ENCODE measurements at regions not wholly inside any gene's neighbourhood (a gene's known extent, or its start where the extent isn't known, plus 50 kb on each side); places are given as distances from the start of the nearest gene placed in this dataset.

GRCh38 chrY:19042306-19042958 lies 268.9 kb upstream of the HSFY2 start:
- Histone ChIP-seq H3K9me3 (ENCODE audit: control insufficient read depth in 2 of 2, insufficient read depth in 1 of 2, low read depth in 1 of 2, low read length in 1 of 2) (no peaks in the 10 kb centered on the region), H3K36me3 (ENCODE audit: control insufficient read depth in 3 of 3, insufficient read depth in 2 of 3, low read depth in 1 of 3, low read length in 3 of 3) (peaks cover 0 to 12% (median 0%) of the 10 kb centered on the region in 3 donors), H3K4me3 (ENCODE audit: low read depth in 1 of 3, low read length in 3 of 3) (no peak overlapping the region), H3K27ac (ENCODE audit: low read depth in 1 of 3, low read length in 2 of 3) (no peak overlapping the region), H3K4me1 (ENCODE audit: control insufficient read depth in 3 of 3, insufficient read depth in 2 of 3, low read depth in 1 of 3, low read length in 2 of 3) (no peaks in the 10 kb centered on the region), H3K27me3 (ENCODE audit: control insufficient read depth in 3 of 3, insufficient read depth in 3 of 3, low read length in 3 of 3) (no peaks in the 10 kb centered on the region)
- FAIRE-seq = no peak
- DNase-seq = no peak
- 77 to 81% methylated on average over 12 of the region's 12 CpGs; no CpG with 5 or more reads in 1 of the 3 donors for WGBS, 3 donors

GRCh38 chrY:19026631-19027030 lies 253.1 kb upstream of the HSFY2 start:
- H3K27me3 ChIP-seq (ENCODE audit: control insufficient read depth in 3 of 3, insufficient read depth in 3 of 3, low read length in 3 of 3) = no peaks in the 10 kb centered on the region
- H3K27ac ChIP-seq (ENCODE audit: low read depth in 1 of 3, low read length in 2 of 3) = no peak overlapping the region
- peak; percentile 70 for FAIRE-seq
- 97 to 98% methylated on average over 3 of the region's 3 CpGs; no CpG with 5 or more reads in 1 of the 3 donors for WGBS, 3 donors
- H3K4me1 ChIP-seq (ENCODE audit: control insufficient read depth in 3 of 3, insufficient read depth in 2 of 3, low read depth in 1 of 3, low read length in 2 of 3) = no peaks in the 10 kb centered on the region
- H3K4me3 ChIP-seq (ENCODE audit: low read depth in 1 of 3, low read length in 3 of 3) = no peak overlapping the region
- no peaks in the 10 kb centered on the region for H3K36me3 ChIP-seq (ENCODE audit: control insufficient read depth in 3 of 3, insufficient read depth in 2 of 3, low read depth in 1 of 3, low read length in 3 of 3)
- H3K9me3 ChIP-seq (ENCODE audit: control insufficient read depth in 2 of 2, insufficient read depth in 1 of 2, low read depth in 1 of 2, low read length in 1 of 2) = no peaks in the 10 kb centered on the region
- DNase-seq = no peak

- no peaks in the 10 kb centered on the region for H3K9me3 ChIP-seq (ENCODE audit: control insufficient read depth in 2 of 2, insufficient read depth in 1 of 2, low read depth in 1 of 2, low read length in 1 of 2)
- no peak overlapping the region for H3K4me3 ChIP-seq (ENCODE audit: low read depth in 1 of 3, low read length in 3 of 3)
- no peaks in the 10 kb centered on the region for H3K36me3 ChIP-seq (ENCODE audit: control insufficient read depth in 3 of 3, insufficient read depth in 2 of 3, low read depth in 1 of 3, low read length in 3 of 3)
- no peaks in the 10 kb centered on the region for H3K4me1 ChIP-seq (ENCODE audit: control insufficient read depth in 3 of 3, insufficient read depth in 2 of 3, low read depth in 1 of 3, low read length in 2 of 3)
- H3K27ac ChIP-seq (ENCODE audit: low read depth in 1 of 3, low read length in 2 of 3) = no peak overlapping the region
- H3K27me3 ChIP-seq (ENCODE audit: control insufficient read depth in 3 of 3, insufficient read depth in 3 of 3, low read length in 3 of 3) = no peaks in the 10 kb centered on the region
- WGBS, 3 donors = 65 to 94% methylated on average over 2 of the region's 2 CpGs; no CpG with 5 or more reads in 1 of the 3 donors
- DNase-seq = peak in 1 of 2 donors; percentile 7
- no peak for FAIRE-seq
Measured at GRCh38 chrY:19023934-19024333, 250.4 kb upstream of the HSFY2 start.

GRCh38 chrY:19020193-19020592 lies 246.7 kb upstream of the HSFY2 start:
- FAIRE-seq = no peak
- H3K4me3 ChIP-seq (ENCODE audit: low read depth in 1 of 3, low read length in 3 of 3) = no peak overlapping the region
- H3K27me3 ChIP-seq (ENCODE audit: control insufficient read depth in 3 of 3, insufficient read depth in 3 of 3, low read length in 3 of 3) = no peaks in the 10 kb centered on the region
- H3K27ac ChIP-seq (ENCODE audit: low read depth in 1 of 3, low read length in 2 of 3) = no peak overlapping the region
- H3K4me1 ChIP-seq (ENCODE audit: control insufficient read depth in 3 of 3, insufficient read depth in 2 of 3, low read depth in 1 of 3, low read length in 2 of 3) = no peaks in the 10 kb centered on the region
- no peak for DNase-seq
- WGBS, 3 donors = 89 to 96% methylated on average over 2 to 4 of the region's 4 CpGs; no CpG with 5 or more reads in 1 of the 3 donors
- no peaks in the 10 kb centered on the region for H3K36me3 ChIP-seq (ENCODE audit: control insufficient read depth in 3 of 3, insufficient read depth in 2 of 3, low read depth in 1 of 3, low read length in 3 of 3)
- H3K9me3 ChIP-seq (ENCODE audit: control insufficient read depth in 2 of 2, insufficient read depth in 1 of 2, low read depth in 1 of 2, low read length in 1 of 2) = no peaks in the 10 kb centered on the region

- Histone ChIP-seq H3K27ac (ENCODE audit: low read depth in 1 of 3, low read length in 2 of 3) (no peak overlapping the region), H3K9me3 (ENCODE audit: control insufficient read depth in 2 of 2, insufficient read depth in 1 of 2, low read depth in 1 of 2, low read length in 1 of 2) (no peaks in the 10 kb centered on the region), H3K27me3 (ENCODE audit: control insufficient read depth in 3 of 3, insufficient read depth in 3 of 3, low read length in 3 of 3) (no peaks in the 10 kb centered on the region), H3K4me1 (ENCODE audit: control insufficient read depth in 3 of 3, insufficient read depth in 2 of 3, low read depth in 1 of 3, low read length in 2 of 3) (peaks cover 0 to 4% (median 0%) of the 10 kb centered on the region in 3 donors), H3K36me3 (ENCODE audit: control insufficient read depth in 3 of 3, insufficient read depth in 2 of 3, low read depth in 1 of 3, low read length in 3 of 3) (no peaks in the 10 kb centered on the region), H3K4me3 (ENCODE audit: low read depth in 1 of 3, low read length in 3 of 3) (no peak overlapping the region)
- no peak for FAIRE-seq
- WGBS, 3 donors = 82 to 87% methylated on average over 5 of the region's 5 CpGs; no CpG with 5 or more reads in 1 of the 3 donors
- DNase-seq = no peak
Measured at GRCh38 chrY:19016990-19017389, 243.5 kb upstream of the HSFY2 start.

- Histone ChIP-seq H3K9me3 (ENCODE audit: control insufficient read depth in 2 of 2, insufficient read depth in 1 of 2, low read depth in 1 of 2, low read length in 1 of 2) (no peaks in the 10 kb centered on the region), H3K27me3 (ENCODE audit: control insufficient read depth in 3 of 3, insufficient read depth in 3 of 3, low read length in 3 of 3) (no peaks in the 10 kb centered on the region), H3K4me1 (ENCODE audit: control insufficient read depth in 3 of 3, insufficient read depth in 2 of 3, low read depth in 1 of 3, low read length in 2 of 3) (peaks cover 0 to 4% (median 0%) of the 10 kb centered on the region in 3 donors), H3K36me3 (ENCODE audit: control insufficient read depth in 3 of 3, insufficient read depth in 2 of 3, low read depth in 1 of 3, low read length in 3 of 3) (no peaks in the 10 kb centered on the region), H3K27ac (ENCODE audit: low read depth in 1 of 3, low read length in 2 of 3) (no peak overlapping the region), H3K4me3 (ENCODE audit: low read depth in 1 of 3, low read length in 3 of 3) (no peak overlapping the region)
- WGBS, 3 donors = 92 to 94% methylated on average over 2 of the region's 2 CpGs; no CpG with 5 or more reads in 1 of the 3 donors
- FAIRE-seq (no peak), DNase-seq (peak in 1 of 2 donors; percentile 27)
Measured at GRCh38 chrY:19015854-19016253, 242.3 kb upstream of the HSFY2 start.

- peaks cover 0 to 4% (median 0%) of the 10 kb centered on the region in 3 donors for H3K4me1 ChIP-seq (ENCODE audit: control insufficient read depth in 3 of 3, insufficient read depth in 2 of 3, low read depth in 1 of 3, low read length in 2 of 3)
- WGBS, 3 donors = 86 to 100% methylated on average over 2 of the region's 2 CpGs; no CpG with 5 or more reads in 1 of the 3 donors
- DNase-seq (no peak), FAIRE-seq (no peak)
- no peak overlapping the region for H3K4me3 ChIP-seq (ENCODE audit: low read depth in 1 of 3, low read length in 3 of 3)
- H3K9me3 ChIP-seq (ENCODE audit: control insufficient read depth in 2 of 2, insufficient read depth in 1 of 2, low read depth in 1 of 2, low read length in 1 of 2) = no peaks in the 10 kb centered on the region
- H3K36me3 ChIP-seq (ENCODE audit: control insufficient read depth in 3 of 3, insufficient read depth in 2 of 3, low read depth in 1 of 3, low read length in 3 of 3) = no peaks in the 10 kb centered on the region
- no peaks in the 10 kb centered on the region for H3K27me3 ChIP-seq (ENCODE audit: control insufficient read depth in 3 of 3, insufficient read depth in 3 of 3, low read length in 3 of 3)
- no peak overlapping the region for H3K27ac ChIP-seq (ENCODE audit: low read depth in 1 of 3, low read length in 2 of 3)
Measured at GRCh38 chrY:19015213-19015612, 241.7 kb upstream of the HSFY2 start.

- FAIRE-seq = no peak
- Histone ChIP-seq H3K4me1 (ENCODE audit: control insufficient read depth in 3 of 3, insufficient read depth in 2 of 3, low read depth in 1 of 3, low read length in 2 of 3) (peaks cover 0 to 4% (median 0%) of the 10 kb centered on the region in 3 donors), H3K4me3 (ENCODE audit: low read depth in 1 of 3, low read length in 3 of 3) (no peak overlapping the region), H3K36me3 (ENCODE audit: control insufficient read depth in 3 of 3, insufficient read depth in 2 of 3, low read depth in 1 of 3, low read length in 3 of 3) (no peaks in the 10 kb centered on the region), H3K9me3 (ENCODE audit: control insufficient read depth in 2 of 2, insufficient read depth in 1 of 2, low read depth in 1 of 2, low read length in 1 of 2) (no peaks in the 10 kb centered on the region), H3K27ac (ENCODE audit: low read depth in 1 of 3, low read length in 2 of 3) (no peak overlapping the region), H3K27me3 (ENCODE audit: control insufficient read depth in 3 of 3, insufficient read depth in 3 of 3, low read length in 3 of 3) (no peaks in the 10 kb centered on the region)
- DNase-seq = no peak
- 22 to 55% methylated on average over 2 of the region's 2 CpGs; no CpG with 5 or more reads in 1 of the 3 donors for WGBS, 3 donors
Measured at GRCh38 chrY:19012985-19013384, 239.4 kb upstream of the HSFY2 start.
